GM21737 (cell line): ENCODE measurements at regions not wholly inside any gene's neighbourhood (a gene's known extent, or its start where the extent isn't known, plus 50 kb on each side); places are given as distances from the start of the nearest gene placed in this dataset.

ENCODE experiments used
- ATAC-seq: cut with Tn5 transposase; IDR thresholded peaks from one replicate; pipeline ENCODE4 v1.9.1; 2021; ENCODE audit warnings: mild to moderate bottlenecking, moderate library complexity; ENCODE audit not compliant: unreplicated experiment

DNA sequence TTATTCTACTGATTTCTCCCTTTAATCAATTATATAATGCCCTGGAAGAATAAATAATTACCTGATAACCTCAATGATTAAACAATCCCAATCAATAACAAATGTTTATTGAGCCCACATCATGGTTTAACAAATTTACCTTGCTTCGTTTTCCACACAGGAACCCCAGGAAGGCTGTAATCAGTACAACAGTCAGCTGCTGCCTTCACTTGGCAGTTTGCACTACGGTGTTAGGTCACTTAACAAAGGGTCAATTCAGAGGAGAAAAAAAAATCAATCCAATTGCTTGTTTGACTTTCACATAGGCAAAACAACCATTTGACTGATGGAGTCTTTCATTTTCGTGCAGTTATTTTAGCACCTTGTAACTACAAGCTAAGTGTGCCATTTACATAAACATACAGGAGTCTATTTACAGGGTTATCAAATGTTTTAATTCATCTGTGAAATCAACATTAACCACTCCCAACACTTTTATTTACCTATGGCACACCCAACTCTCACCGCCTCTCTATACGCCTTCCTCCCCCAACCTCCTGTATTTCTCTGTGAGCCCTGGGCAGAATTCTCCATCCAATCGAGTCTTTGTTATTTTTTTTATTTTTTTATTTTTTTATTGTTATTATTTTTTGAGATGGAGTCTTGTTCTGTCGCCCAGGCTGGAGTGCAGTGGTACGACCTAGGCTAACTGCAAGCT lies 140.4 kb upstream of the TAB2 start:
- ATAC-seq = no peak

DNA sequence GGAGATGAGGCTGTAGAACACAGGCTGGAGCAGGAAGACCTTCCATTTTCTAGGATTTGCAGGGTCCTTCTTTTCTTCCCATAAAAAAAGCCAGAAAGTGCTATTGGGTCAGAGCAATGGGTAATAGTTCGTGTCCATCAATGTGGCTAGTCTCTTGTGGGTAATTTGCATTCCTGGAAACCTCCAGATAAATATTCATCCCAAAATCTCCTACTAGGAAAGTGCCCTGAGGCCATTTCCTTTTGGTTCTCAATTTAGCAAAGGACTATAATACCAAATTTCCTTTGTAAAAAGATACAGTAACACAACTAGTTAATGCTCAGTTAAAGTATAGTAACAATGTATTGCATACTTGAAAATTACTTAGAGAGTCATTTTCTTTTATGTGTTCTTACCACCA lies 138.1 kb upstream of the TAB2 start:
- ATAC-seq = no peak

DNA sequence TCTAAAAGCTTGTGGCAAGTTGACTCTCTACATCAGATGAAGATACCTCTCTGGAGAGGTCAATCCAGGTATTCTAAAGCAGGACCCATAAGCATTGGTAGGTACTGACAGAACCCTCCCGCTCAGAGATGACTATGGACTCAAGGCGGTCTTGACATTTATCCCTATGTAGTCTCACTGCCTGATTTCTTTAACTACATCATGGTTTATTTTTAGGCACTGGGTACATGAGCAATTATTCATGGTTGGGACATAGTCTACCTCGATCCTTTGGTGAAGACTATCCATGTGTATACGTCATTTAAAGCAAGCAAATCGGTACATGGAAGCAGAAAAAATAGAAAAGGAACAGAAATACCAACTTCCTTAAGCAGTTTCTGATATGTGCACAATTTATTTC lies 136.2 kb upstream of the TAB2 start:
- no peak for ATAC-seq

DNA sequence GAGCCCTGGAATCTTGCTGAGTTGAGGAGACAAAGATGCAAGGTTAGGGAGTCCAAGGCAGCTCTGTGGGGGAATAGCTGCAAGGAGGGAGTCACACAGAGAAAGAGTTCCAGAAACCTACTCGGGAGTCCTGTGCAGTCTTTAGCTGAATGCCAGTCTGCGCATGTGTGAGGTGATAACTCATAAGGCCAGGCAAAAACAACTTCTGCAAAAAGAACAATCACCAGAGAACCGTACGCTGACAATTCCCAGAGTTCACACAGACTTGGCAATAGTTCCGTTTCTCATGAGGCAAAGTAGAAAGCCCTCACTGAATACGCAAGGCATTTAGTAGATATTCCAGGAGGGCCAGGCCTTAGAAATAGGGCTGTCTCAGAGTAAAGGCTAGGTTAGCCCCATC lies 135.2 kb upstream of the TAB2 start:
- ATAC-seq = no peak

DNA sequence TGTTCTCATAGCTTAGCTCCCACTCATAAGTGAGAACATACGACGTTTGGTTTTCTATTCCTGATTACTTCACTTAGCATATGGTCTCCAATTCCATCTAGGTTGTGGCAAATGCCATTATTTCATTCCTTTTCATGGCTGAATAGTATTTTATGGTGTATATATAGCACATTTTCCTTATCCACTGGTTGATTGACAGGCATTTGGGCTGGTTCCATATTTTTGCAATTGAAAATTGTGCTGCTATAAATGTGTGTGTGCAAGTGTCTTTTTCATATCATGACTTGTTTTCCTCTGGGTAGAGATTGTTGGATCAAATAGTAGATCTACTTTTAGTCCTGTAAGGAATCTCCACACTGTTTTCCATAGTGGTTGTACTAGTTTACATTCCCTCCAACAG lies 133.0 kb upstream of the TAB2 start:
- ATAC-seq = no peak

DNA sequence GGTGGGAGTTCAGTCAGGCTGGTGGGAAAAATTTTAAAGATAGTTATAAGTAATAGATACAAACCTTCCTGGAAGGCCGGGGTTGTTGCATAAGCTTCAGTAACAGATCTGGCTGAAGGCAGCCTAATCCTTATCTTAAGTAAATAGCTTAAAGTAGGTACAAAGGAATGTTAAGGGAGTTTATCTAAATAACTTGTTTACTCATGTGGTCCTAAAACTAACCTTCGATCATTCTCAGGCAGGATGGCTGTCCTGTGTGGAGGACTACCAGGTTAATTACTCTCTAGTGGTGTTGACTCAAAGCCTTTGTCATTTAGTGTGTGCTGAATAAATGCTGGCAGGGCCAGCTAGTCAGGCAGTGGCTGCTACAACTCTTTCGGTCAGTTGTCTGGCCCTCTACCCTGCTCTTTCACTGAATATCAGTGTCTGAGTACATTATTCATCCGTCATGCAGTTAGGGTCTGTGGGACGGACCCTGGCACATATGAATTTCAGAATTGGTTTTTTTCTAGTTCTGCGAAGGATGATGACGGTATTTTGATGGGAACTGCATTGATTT lies 131.6 kb upstream of the TAB2 start:
- no peak for ATAC-seq

DNA sequence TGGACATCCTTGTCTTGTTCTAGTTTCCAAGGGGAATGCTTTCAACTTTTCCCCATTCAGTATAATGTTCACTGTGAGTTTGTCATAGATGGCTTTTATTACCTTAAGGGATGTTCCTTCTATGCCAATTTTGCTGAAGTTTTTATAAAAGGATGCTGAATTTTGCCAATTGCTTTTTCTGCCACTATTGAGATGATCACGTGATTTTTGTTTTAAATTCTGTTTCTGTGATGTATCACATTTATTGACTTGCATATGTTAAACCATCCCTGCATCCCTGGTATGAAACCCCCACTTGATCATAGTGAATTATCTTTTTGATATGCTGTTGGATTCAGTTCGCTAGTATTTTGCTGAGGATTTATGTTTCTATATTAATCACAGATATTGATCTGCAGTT lies 130.6 kb upstream of the TAB2 start:
- no peak for ATAC-seq

DNA sequence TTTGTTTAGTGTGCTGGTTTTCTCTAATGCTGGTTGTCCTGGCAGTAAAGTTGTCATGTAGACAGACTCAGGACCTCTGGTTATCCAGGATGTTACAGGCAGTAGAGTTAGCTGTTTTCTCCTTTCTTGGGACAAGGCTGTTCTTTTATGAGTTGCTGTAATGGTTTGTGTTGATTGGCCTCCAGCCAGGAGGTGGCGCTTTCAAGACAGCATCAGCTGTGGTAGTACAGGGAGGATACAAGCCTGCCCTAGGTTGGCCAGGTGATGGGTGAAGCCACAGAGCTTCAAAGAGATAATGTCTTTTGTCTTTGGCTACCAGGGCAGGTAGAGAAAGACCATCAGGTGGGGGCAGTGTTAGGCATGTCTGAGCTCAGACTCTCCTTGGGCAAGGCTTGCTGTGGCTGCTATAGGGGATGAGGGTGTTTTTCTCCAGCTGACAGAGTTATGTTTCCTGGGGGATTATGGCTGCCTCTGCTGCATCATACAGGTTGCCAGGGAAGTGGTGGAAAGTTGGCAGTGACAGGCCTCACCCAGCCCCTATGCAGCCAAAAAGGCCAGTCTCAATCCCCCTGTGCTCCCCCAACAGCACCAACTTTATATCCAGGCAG lies 127.2 kb upstream of the TAB2 start:
- ATAC-seq = no peak

DNA sequence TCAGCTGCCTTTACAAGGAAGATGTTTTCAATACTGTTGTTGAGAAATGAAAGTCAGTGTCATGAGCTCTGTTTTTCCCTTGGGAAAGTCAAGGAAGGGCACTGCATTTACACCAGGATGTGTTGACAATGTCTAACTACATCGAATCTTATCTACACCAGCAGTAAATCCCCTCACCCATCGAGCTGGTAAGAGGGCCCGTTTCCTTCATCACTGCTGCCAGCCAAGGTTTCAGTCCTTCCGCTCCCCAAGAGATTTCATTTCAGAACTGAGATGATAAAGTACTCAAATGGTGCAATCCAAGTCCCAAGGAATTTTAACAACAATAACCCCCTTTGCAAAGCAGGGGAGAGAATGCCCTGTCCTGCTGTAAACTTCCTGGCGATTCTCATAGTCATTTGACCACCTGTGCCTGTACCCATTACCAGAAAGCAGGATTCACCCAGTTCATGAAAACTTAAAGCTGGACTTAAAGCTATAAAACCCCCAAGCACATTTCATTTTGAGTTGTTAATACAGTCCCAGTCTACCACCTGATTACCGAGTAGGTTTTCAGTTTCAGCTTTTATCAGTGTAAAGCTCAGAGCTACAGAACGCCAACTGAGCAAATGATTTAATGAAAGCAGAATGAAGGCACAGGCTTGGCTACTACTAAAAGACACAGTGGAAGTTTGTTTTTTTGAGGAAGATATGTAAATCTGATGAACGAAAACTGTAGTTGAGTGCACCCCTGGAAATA lies 122.5 kb upstream of the TAB2 start:
- no peak for ATAC-seq

DNA sequence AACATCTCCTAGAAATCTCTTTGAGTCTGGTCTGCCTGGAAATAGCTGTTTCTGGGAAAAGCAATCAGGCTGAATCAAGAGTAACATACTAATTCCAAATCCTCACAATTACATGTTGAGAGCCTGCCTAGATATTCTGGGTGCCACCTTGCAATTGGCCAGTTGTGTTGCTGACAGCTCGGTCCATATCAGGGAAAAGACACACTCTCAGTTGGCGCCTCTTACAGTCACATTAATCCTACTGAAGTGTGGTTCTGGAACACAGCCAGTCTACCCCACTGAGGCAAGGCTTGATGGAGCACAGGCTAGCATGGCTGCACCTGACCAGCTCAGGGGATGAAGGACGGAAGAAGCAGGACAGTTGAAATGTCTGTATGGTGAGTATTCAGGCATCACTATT lies 121.4 kb upstream of the TAB2 start:
- ATAC-seq = no peak

DNA sequence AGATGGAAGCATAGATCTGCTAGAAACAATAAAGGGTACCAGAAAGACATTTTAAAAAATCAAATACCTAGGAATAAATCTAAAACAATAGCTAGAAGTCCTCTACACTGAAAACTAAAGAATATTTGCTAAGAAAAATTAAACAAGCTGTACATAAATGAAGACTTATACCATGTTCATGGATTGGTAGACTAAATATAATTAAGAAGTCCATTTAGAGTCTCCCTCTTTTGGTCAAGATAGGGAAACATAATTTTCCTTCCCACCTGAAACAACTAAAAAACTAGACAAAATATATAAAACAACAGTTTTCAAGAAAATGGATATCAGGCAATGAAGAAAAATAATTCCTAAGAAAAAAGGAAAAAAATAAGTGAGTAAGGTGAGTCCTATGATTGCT lies 120.0 kb upstream of the TAB2 start:
- no peak for ATAC-seq

DNA sequence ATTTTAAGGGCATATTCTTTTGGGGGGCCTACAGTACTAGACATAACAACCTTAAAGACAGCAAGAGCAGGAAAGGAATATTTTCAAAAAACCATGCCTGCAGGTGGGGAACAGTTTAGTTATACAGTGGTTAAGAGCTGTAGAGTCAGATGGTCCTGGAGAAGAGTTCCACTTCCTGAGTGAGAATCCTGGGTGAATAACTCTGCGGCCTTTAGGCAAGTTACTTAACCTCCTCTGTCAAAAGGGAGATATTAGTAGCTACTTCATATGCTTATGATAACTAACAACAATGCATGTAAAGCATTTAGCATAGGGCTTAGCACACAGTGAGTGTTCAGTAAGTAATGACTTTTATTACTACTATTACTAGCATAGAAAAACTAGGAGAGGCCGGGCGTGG lies 119.2 kb upstream of the TAB2 start:
- no peak for ATAC-seq

DNA sequence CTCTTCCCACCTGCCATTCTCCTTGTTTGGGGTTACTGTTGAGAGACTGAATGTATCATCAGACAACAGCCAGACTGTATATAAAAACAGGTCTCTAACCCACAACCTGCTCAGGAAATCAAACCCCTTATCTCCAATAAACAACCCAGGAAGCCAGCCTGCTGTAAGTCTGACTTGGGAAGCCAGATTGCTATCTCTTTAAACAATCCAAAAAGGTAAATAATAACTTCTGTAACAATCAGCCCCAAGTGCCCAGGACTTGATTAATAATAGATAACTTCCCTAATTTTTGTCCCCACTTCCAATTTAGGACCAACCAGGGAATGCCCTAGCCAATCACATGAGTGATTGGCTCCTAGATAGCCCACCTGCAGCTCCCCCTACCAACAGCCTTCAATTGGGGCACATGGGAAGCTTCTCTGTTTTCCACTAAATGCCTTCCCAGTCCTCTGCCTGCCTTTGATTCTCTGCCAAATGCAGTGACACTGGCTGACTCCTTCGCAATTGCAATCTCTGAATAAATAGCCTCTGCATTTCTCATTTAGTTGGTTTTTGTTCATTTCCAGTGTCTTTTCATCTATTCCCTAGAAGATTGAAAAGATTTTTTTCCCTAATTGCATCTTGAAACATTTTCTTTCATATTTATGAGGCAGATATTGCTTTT lies 117.1 kb upstream of the TAB2 start:
- no peak for ATAC-seq

DNA sequence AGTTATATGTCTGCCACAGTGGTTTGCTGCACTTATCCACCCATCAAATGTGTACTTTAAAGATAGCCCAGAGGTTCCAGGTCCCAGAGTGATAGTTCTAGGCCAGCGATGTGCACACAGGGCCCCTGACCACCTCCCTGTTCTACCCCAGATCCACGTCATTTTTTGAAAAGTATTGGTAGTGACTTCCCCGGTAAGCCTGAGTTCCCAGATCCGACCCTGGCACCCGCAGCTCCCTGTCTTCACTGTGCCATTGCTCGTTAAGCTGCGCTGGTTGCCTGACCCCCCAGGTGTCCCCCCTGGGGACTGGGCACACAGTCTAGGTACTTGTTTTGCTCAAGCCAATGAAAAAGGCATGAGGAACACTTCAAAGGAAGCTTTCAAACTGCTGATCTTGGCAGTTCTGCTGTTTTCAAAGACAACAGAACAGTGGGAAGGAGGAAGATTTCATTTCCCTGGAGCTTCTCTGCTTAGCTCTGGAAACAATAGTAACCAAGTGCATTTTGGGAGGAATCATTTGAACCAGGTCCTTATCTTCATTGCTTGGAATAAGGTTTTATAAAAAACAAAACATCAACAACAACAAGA lies 116.3 kb upstream of the TAB2 start:
- ATAC-seq = no peak

DNA sequence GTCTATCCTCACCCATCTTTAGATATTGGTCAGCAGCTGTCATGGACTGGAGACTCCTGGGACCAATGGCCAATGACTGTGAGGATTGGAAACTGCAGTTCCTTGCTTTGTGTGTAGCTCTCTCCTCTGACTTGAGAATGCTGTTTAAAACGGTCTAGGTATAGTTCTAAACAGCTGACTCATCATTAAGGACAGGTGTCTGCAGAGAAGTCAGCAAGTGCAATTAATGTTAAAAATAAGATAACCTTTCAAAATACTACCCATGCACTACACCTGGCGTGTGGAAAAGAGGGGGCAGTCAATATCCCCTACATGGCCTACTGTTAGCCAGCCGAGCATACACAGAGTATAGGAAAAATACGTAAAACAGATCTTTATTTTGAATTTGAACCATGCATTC lies 115.4 kb upstream of the TAB2 start:
- no peak for ATAC-seq

DNA sequence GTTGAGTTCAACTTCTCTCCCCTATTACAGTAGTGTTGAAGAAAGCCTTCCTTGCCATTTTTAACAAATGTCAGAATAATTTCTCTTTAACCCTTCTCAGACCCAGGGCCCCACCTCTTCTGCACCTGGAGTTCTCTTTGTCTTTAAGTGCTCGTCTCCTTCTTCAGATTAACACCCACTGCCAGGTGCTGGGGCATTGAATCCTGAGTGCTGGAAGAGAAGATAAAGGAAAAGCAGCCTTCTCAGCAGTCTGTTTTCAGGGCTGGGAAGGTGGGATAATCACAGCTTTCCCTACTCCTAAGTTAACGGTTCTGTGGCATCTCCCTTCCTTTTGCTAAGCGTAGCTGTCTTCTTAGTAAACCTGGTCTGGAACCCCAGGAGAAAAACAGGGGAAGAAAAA lies 114.6 kb upstream of the TAB2 start:
- ATAC-seq = no peak

DNA sequence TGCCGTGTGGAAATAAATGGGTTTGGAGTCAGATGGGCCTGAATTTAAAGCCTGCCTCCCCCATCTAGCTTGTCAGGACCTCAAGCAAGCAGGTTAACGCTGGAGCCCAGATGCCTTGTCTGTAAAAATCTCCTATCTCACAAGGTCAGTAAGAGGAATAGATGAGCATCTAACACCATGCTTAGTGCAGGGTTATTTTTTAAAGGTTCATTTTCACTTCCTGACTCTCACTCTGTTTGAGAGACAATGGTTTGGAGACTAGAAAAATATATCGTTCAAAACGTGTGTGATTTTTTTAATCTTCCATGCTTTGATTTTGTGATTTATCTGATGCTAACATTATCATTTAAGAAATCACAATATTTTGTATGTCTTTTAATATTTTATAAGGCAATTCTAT lies 114.0 kb upstream of the TAB2 start:
- ATAC-seq = no peak

DNA sequence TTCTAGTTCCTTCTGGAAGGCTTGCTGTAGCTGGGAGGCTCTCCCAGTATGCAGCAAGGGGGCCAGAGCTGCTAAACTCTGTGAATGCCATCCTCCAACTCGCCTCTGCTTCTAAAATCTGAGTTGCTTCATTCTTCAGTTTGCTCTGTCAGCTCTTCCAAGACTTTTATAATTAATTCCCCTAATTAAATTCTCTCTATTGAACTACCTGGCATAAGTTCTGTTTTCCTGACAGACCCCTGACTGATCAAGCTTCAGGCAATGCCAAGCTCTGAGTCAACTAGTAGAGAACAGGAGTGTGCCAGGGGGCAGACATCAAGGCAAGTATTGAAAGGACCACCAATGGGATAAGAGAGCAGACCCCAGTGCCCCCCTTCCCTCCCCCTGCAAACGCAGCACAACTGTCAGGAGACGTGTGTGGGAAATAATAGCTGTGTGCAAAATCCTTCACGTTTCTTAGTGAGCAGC lies 109.3 kb upstream of the TAB2 start:
- no peak for ATAC-seq

DNA sequence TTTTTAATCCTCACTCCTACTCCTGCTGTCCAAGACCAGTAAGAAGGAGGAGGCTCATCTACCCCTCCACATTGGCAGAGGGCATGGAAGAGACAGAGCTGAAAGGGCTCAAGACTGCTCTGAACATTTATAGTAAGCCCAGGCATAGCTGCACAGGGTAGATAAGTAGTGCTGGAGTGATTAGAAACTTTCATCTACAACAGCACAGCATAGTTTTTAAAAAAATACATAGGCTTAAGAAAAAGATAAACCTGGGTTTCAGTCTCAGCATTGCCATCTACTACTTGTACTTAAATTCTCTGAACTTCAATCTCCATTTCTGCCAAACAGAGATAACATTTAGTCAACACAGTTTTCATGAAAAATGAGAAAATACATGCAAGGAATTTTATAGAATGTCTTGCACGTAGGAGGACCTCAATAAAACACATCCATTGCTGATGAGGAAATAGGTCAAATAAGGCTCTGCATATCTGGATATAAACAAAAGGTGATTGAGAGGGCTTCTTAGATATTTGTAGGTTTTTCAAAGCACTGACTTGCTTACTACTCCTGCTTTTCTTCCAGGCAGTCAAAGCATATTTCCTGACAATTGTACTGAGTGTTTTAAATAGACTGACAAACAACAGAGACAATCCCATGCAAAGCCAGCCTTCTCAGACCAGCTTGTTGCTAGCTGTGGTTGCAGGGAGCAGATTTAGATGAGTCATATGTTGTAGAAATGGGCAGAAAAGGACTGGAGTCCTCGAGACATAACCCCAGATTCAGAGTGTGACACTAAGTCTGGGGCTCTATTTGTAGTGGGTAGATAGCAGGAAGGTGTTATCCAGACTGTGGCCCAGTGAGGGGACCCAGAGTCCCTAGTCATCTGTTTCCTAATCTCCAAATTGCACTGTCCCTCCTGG lies 107.4 kb upstream of the TAB2 start:
- no peak for ATAC-seq

DNA sequence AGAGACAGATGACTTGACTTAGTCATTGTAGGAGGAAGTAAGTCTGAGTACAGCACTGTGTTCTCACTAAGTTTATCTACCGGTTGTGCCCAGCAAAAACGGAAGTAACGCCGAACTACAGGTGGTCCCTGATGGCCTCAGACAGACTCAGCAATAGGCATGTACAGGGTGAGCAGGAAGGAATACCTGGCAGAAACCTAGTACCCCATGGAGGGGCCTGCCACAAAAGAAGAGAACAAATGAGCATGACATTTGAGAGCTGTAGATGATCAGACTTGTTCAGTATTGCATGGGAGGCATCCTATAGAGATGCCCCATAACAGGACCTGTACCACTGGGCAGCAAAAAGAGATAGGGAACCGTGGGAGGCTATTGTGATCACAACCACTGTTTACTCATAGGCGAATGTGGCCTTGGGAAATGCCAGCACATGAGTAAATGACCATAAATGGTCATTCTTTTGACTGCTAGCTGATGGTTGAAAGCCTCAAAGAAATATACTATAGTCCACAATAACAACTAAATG lies 106.4 kb upstream of the TAB2 start:
- ATAC-seq = peak; percentile 63
